AG09319 (cell line): ENCODE measurements at regions not wholly inside any gene's neighbourhood (a gene's known extent, or its start where the extent isn't known, plus 50 kb on each side); places are given as distances from the start of the nearest gene placed in this dataset.

ENCODE experiments used
- DNase-seq: peaks from one replicate; pipeline ENCODE4 v3.0.0-alpha.2; 2010; ENCODE audit warnings: low read depth; ENCODE audit errors: extremely low read depth
- TF ChIP-seq, protein P1 (sequence below): IDR thresholded peaks from 2 replicates; pipeline ENCODE4 v1.5.1; 2011; ENCODE audit warnings: low read depth, mild to moderate bottlenecking, inconsistent platforms, low read length, moderate library complexity

DNA sequence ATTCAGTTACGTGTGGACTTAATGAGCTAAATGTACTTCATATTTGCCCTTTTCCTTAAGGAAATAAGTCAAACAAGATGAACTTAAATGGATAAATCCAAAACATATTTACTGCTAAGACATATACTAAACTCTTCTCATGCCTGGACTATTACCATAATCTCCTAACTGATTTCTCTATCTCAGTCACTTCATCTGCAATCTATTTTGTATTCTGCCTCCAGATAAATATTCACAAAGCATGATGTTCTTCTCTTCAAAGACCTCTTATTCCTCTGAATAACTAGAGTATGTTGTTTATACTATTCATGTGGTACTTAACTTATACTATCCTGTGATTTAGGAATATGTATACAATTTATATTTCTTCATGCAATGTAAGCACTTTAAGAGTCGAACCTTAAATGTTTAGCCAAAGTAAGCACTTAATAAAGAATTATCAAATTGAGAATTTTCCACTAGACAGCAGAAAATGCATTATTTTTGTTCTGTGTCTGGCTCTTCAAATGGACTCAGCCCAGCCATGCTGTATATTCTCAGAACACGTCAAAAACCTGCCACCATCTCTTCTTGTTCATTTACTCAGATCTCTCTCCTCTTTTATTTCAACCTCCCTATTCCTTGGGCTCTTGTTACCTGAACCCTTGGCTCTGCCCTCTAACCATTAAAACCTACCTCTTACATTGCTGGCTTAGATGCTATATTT, 79.9 kb upstream of the ARHGAP28 start:
- TF ChIP-seq, protein P1, sequence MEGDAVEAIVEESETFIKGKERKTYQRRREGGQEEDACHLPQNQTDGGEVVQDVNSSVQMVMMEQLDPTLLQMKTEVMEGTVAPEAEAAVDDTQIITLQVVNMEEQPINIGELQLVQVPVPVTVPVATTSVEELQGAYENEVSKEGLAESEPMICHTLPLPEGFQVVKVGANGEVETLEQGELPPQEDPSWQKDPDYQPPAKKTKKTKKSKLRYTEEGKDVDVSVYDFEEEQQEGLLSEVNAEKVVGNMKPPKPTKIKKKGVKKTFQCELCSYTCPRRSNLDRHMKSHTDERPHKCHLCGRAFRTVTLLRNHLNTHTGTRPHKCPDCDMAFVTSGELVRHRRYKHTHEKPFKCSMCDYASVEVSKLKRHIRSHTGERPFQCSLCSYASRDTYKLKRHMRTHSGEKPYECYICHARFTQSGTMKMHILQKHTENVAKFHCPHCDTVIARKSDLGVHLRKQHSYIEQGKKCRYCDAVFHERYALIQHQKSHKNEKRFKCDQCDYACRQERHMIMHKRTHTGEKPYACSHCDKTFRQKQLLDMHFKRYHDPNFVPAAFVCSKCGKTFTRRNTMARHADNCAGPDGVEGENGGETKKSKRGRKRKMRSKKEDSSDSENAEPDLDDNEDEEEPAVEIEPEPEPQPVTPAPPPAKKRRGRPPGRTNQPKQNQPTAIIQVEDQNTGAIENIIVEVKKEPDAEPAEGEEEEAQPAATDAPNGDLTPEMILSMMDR, result no peak
- DNase-seq, result no peak

- DNase-seq, result no peak
These were observed 79.4 kb upstream of the ARHGAP28 start for GRCh38 chr18:6650127-6650507.

GRCh38 chr18:6650747-6651146, 78.8 kb upstream of the ARHGAP28 start:
- no peak for DNase-seq
- TF ChIP-seq, protein P1, result no peak

More at GRCh38 chr18:6650127-6650507, 79.4 kb upstream of the ARHGAP28 start:
- TF ChIP-seq, protein P1, result no peak

- DNase-seq, result no peak
These were observed 77.4 kb upstream of the ARHGAP28 start for GRCh38 chr18:6652098-6652497.

DNA sequence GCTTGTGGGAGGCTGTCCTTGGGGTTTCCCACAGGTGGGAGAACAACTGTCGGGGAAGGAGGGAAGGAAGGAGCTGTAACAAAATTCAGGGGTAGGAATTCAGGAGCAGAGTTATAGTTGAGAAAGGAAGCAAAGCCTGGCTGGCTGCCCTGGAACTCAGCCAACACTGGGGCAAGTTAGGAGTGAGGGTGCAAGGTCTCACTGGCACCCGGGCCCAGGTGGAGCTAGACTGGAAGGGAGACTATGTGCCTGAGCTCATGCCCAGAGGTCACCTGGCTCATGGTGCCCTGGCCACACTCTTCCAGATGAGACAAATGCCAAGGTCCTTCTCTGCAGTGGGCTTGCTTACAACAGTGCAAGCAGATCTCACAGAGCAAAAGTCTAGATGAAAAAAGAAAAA, 75.6 kb upstream of the ARHGAP28 start:
- TF ChIP-seq, protein P1, result no peak
- DNase-seq, result no peak

More at GRCh38 chr18:6652098-6652497, 77.4 kb upstream of the ARHGAP28 start:
- TF ChIP-seq, protein P1, result no peak

DNA sequence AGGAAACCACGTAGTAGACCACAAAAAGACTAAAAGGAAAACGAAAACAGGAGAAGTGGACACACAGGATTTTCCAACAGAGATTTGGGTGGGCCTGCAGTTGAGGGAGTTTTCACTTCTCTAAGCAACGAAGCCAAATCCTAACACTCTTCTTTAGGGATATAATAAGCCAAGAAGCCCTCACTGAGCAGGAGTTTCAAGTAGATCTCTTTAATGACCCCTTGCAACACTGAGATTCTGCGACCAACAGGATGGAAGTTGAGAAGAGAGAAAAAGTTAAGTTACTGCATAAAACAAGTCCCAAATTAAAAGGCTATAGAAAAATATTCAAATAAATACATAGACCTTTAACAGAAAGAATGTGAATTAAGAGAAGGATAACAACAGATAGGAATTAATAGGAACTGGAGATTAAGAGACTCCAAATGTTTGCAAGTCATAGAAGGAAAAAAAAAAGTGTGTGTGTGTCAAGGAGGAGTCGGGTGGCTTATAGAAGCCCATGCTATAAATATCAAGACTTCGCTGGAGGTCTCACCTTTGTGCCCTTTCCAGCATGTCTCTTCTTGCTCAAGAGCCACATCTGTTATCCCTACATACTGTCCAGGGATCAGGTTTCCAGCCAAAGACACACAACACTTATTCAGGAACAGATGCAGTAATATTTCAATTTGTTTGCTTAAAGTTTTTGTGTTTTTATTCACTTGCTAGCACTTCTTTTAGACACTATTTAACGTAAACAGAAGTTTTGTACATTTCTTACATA, 69.4 kb upstream of the ARHGAP28 start:
- DNase-seq, result no peak
- TF ChIP-seq, protein P1, result no peak

GRCh38 chr18:6661692-6662415, 67.7 kb upstream of the ARHGAP28 start:
- TF ChIP-seq, protein P1, result no peak
- DNase-seq, result no peak
